ENCODE measurements at regions not wholly inside any gene's neighbourhood (a gene's known extent, or its start where the extent isn't known, plus 50 kb on each side); places are given as distances from the start of the nearest gene placed in this dataset.
A peak's percentile ranks its signal among the peaks of the same experiment; 100 is the strongest.

DNA sequence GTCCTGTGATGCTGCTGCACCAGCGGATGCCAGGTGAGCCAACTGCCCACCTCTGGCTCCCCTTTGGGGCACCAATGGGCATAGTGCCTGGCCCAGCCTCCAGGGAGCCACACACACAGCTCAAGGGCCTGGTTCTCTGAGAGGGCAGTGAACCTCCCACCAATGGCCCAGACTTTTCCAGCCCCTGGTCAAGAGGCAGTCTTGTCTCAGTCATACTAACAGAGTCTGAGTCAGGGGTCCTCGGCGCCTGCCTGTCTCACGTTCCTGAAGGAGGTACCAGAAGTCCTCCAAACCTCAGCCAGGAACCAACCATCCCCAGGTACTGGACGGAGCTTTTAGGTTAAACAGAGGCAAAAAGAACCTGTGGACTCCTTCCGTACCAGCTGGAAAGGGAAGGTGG, 121.1 kb downstream of the C5orf15 start:
- CTCF ChIA-PET = interaction anchor here (1.4 to 4.9 kb wide), 2 partner anchors 10 to 21 kb away, joined by 3 to 28 read pairs; no protein-coding TSS in a partner anchor
- DNase-seq (ENCODE audit: extremely low spot score) = no peak
- POLR2A ChIA-PET = no interaction called here
- TF ChIP-seq, protein P1, sequence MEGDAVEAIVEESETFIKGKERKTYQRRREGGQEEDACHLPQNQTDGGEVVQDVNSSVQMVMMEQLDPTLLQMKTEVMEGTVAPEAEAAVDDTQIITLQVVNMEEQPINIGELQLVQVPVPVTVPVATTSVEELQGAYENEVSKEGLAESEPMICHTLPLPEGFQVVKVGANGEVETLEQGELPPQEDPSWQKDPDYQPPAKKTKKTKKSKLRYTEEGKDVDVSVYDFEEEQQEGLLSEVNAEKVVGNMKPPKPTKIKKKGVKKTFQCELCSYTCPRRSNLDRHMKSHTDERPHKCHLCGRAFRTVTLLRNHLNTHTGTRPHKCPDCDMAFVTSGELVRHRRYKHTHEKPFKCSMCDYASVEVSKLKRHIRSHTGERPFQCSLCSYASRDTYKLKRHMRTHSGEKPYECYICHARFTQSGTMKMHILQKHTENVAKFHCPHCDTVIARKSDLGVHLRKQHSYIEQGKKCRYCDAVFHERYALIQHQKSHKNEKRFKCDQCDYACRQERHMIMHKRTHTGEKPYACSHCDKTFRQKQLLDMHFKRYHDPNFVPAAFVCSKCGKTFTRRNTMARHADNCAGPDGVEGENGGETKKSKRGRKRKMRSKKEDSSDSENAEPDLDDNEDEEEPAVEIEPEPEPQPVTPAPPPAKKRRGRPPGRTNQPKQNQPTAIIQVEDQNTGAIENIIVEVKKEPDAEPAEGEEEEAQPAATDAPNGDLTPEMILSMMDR (IDR thresholded peaks at IDR 0.05; ENCODE audit: control extremely low read depth, extremely low read depth, low read depth, missing control alignments) = no peak

DNA sequence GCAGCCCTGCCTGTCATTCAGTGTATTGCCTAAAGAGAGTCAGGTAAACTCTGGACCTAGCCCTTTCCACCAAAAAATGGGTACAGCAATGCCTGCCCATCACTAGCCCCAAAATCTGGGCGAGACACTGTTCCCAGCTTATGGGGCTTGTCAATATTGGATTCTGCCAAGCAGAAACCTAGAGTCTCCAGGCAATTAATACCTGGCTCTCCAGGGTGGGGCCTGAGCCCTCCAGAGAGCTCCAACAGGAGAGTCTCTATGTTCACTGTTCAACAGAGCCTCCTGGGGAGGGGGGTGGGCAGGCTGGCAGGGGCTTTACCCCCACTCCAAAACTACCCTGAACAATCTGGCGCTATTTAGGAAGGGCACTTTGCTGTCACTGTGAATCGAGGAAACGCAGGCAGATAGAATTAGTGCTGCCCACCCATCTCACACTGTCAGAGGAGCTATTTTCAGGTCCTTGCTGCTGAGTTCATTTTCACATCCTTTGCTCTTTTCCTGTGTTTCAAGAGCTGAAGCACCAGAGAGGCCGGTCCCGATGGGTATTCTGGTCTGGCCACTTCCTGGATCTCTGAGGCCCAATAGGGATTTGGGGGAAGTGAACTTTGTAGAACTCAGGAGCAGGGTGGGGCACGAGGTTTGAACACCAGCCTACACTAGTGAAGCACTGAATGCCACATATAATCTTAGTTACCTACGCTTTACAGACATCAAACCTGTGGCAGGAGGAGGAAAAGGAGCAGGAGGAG, 121.8 kb downstream of the C5orf15 start:
- TF ChIP-seq, protein P1 (IDR thresholded peaks at IDR 0.05; ENCODE audit: control extremely low read depth, extremely low read depth, low read depth, missing control alignments) = no peak
- ChIA-PET CTCF (interaction anchor here (1.4 to 4.9 kb wide), 2 partner anchors 9 to 22 kb away, joined by 3 to 28 read pairs; no protein-coding TSS in a partner anchor), POLR2A (no interaction called here)
- DNase-seq (ENCODE audit: extremely low spot score) = peak; percentile 48

GRCh38 chr5:133845271-133845670, 123.2 kb downstream of the C5orf15 start:
- no peak for DNase-seq (ENCODE audit: extremely low spot score)
- POLR2A ChIA-PET = no interaction called here
- CTCF ChIA-PET = interaction anchor here (1.7 to 4.9 kb wide), 2 partner anchors 13 to 23 kb away, joined by 5 to 28 read pairs; no protein-coding TSS in a partner anchor

GRCh38 chr5:133844836-133845235, 123.6 kb downstream of the C5orf15 start:
- TF ChIP-seq, protein P1 (IDR thresholded peaks at IDR 0.05; ENCODE audit: control extremely low read depth, extremely low read depth, low read depth, missing control alignments) = no peak
- DNase-seq (ENCODE audit: extremely low spot score) = no peak
- POLR2A ChIA-PET = no interaction called here
- CTCF ChIA-PET = interaction anchor here (0.9 to 1.7 kb wide), 2 partner anchors 12 to 195 kb away, joined by 3 to 5 read pairs; no protein-coding TSS in a partner anchor

More at GRCh38 chr5:133845271-133845670, 123.2 kb downstream of the C5orf15 start:
- TF ChIP-seq, protein P1 (IDR thresholded peaks at IDR 0.05; ENCODE audit: control extremely low read depth, extremely low read depth, low read depth, missing control alignments) = no peak

DNA sequence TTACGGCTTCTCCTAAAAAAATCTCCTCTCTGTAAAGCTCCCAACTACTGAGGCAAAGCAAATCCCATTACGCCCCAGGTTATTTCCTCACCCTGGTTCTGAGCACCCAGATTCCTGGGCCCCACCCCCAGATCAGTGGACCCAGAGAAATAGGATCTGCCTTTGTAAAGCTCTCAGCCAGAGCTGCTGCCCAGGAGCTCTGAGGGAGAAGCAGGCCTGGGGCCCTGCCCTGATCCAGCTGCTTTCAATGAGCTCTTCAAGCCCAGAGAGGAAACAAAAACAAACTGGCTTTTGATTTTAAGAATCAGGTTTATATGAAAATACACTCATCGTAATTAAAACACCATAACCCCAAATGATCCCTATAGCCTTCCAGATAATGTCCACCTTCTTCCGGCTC, 124.5 kb downstream of the C5orf15 start:
- no peak for DNase-seq (ENCODE audit: extremely low spot score)
- CTCF ChIA-PET = interaction anchor here (0.9 to 2.7 kb wide), 2 partner anchors 26 to 194 kb away, joined by 3 to 13 read pairs; no protein-coding TSS in a partner anchor
- TF ChIP-seq, protein P1 (IDR thresholded peaks at IDR 0.05; ENCODE audit: control extremely low read depth, extremely low read depth, low read depth, missing control alignments) = no peak
- POLR2A ChIA-PET = no interaction called here

GRCh38 chr5:133842846-133843611, 125.4 kb downstream of the C5orf15 start:
- CTCF ChIA-PET = interaction anchor here (2.7 kb wide), 1 partner anchor 27 kb away, joined by 13 read pairs; no protein-coding TSS in a partner anchor
- TF ChIP-seq, protein P1 (IDR thresholded peaks at IDR 0.05; ENCODE audit: control extremely low read depth, extremely low read depth, low read depth, missing control alignments) = no peak
- no peak for DNase-seq (ENCODE audit: extremely low spot score)
- POLR2A ChIA-PET = no interaction called here
